Panc1 (cell line): ENCODE measurements at regions not wholly inside any gene's neighbourhood (a gene's known extent, or its start where the extent isn't known, plus 50 kb on each side); places are given as distances from the start of the nearest gene placed in this dataset.

Experiments
- ATAC-seq: fragments of 200-7000 bp; cut with Tn5 transposase; 2 replicates; pipeline ENCODE4 v1.9.1; 2020; ENCODE audit warnings: mild to moderate bottlenecking, moderate library complexity
- BruUV-seq: library from RNA; stranded (reverse); fragments of 400-500 nt; replicated peaks from 2 replicates; lab custom pipeline; 2021; lab: Mats Ljungman, UMichigan
- CTCF ChIA-PET: fragments of 300-600 bp; sonication (Branson Sonifier 250); formaldehyde crosslinking; loops from one replicate; lab custom pipeline; 2022; ENCODE audit warnings: antibody characterized with exemption; lab: Charles Lee
- POLR2A ChIA-PET: fragments of 300-600 bp; sonication (Branson Sonifier 250); formaldehyde crosslinking; loops from one replicate; lab custom pipeline; 2022; ENCODE audit warnings: antibody characterized with exemption; lab: Charles Lee
- DNase-seq: peaks from one replicate; pipeline ENCODE4 v3.0.0-alpha.2; 2010; ENCODE audit warnings: low read depth, low spot score
- H3K27ac ChIP-seq: 2 replicates; pipeline ENCODE4 v1.5.1; 2011; ENCODE audit warnings: mild to moderate bottlenecking, low read length, inconsistent platforms
- H3K27me3 ChIP-seq: fragments of 200-500 bp; sonication (Bioruptor generic); 2 replicates; pipeline ENCODE4 v1.6.0; 2014; ENCODE audit warnings: low read length, inconsistent platforms; ENCODE audit not compliant: control insufficient read depth, insufficient read depth
- H3K36me3 ChIP-seq: fragments of 200-500 bp; sonication (Bioruptor generic); 2 replicates; pipeline ENCODE4 v1.5.1; 2014; ENCODE audit warnings: inconsistent platforms, mild to moderate bottlenecking, low read length, moderate library complexity; ENCODE audit not compliant: control insufficient read depth, insufficient read depth
- H3K4me1 ChIP-seq: 2 replicates; pipeline ENCODE4 v1.5.1; 2011; ENCODE audit warnings: inconsistent platforms, mild to moderate bottlenecking, low read length, moderate library complexity; ENCODE audit not compliant: control insufficient read depth, insufficient read depth
- H3K4me3 ChIP-seq, 2 experiments: 2 replicates each; pipeline ENCODE4 v1.5.1; 2011 to 2012; ENCODE audit warnings: low read depth in 2 of 2, low read length in 2 of 2, mild to moderate bottlenecking in 2 of 2, inconsistent platforms in 1 of 2, moderate library complexity in 1 of 2
- H3K9me3 ChIP-seq: fragments of 200-500 bp; sonication (Bioruptor generic); 2 replicates; pipeline ENCODE4 v1.5.1; 2014; ENCODE audit warnings: low read depth, mild to moderate bottlenecking, inconsistent platforms, low read length, moderate library complexity; ENCODE audit not compliant: control insufficient read depth, insufficient read depth
- CTCF ChIP-seq: fragments of 450-650 bp; IDR thresholded peaks from 2 replicates; pipeline ENCODE4 v1.5.1; 2017; ENCODE audit warnings: mild to moderate bottlenecking
- POLR2AphosphoS5 ChIP-seq: IDR thresholded peaks from 2 replicates; pipeline ENCODE4 v1.6.1; 2012; ENCODE audit warnings: mild to moderate bottlenecking, low read depth, low read length, moderate library complexity
- REST ChIP-seq, 2 experiments: IDR thresholded peaks; 2 replicates each; pipeline ENCODE4 v1.6.1; 2011 to 2012; ENCODE audit warnings: low read depth in 2 of 2, control low read depth in 1 of 2, low read length in 1 of 2, mild to moderate bottlenecking in 1 of 2, moderate library complexity in 1 of 2; ENCODE audit not compliant: insufficient read depth in 1 of 2
- SIN3A ChIP-seq: IDR thresholded peaks from 2 replicates; pipeline ENCODE4 v1.6.1; 2012; ENCODE audit warnings: low read depth, mild to moderate bottlenecking, low read length, moderate library complexity, borderline replicate concordance; ENCODE audit not compliant: insufficient read depth
- TCF7L2 ChIP-seq: IDR thresholded peaks from 2 replicates; pipeline ENCODE4 v1.6.1; 2011; ENCODE audit warnings: mild to moderate bottlenecking, low read depth, low read length, inconsistent platforms
- in situ Hi-C: cut with HindIII; loops from 2 replicates; pipeline ENCODE4 v1.10.0; 2016; ENCODE audit warnings: low sequenced_read_pairs, low pct_unique_long_range_greater_than_20kb
- intact Hi-C: fragments of 100-400 bp; cut with micrococcal nuclease; formaldehyde crosslinking; loops from one replicate; pipeline ENCODE4 v1.10.0; 2022; ENCODE audit not compliant: unreplicated experiment

GRCh38 chr4:166635367-166635766, 598.9 kb downstream of the SPOCK3 start:
- Histone ChIP-seq H3K36me3 (no peaks in the 10 kb centered on the region), H3K4me3 (no peak overlapping the region), H3K9me3 (no peaks in the 10 kb centered on the region), H3K27me3 (no peaks in the 10 kb centered on the region), H3K4me1 (no peaks in the 10 kb centered on the region), H3K27ac (no peak overlapping the region)
- POLR2A ChIA-PET: no interaction called here
- CTCF ChIA-PET: no interaction called here
- intact Hi-C loops: no loop called here
- in situ Hi-C loops: no loop called here
- no peak for ATAC-seq
- DNase-seq: no peak
- BruUV-seq: no TSS peak
- no peak for TF ChIP-seq REST (IDR thresholded peaks at IDR 0.05; ENCODE audit: insufficient read depth in 1 of 2, low read depth in 2 of 2, low read length in 1 of 2)
- no peak for TF ChIP-seq SIN3A
- TF ChIP-seq TCF7L2: no peak
- no peak for TF ChIP-seq CTCF
- no peak for TF ChIP-seq POLR2AphosphoS5

- no peaks in the 10 kb centered on the region for H3K9me3 ChIP-seq
- no peak overlapping the region for H3K4me3 ChIP-seq
- intact Hi-C loops: no loop called here
- TF ChIP-seq TCF7L2 (no peak), REST (IDR thresholded peaks at IDR 0.05; ENCODE audit: insufficient read depth in 1 of 2, low read depth in 2 of 2, low read length in 1 of 2) (no peak), POLR2AphosphoS5 (no peak), CTCF (no peak), SIN3A (no peak)
- no peaks in the 10 kb centered on the region for H3K36me3 ChIP-seq
- no peak for DNase-seq
- no peaks in the 10 kb centered on the region for H3K4me1 ChIP-seq
- no peaks in the 10 kb centered on the region for H3K27me3 ChIP-seq
- in situ Hi-C loops: no loop called here
- H3K27ac ChIP-seq: no peak overlapping the region
- no TSS peak for BruUV-seq
- ChIA-PET CTCF (no interaction called here), POLR2A (no interaction called here)
- ATAC-seq: no peak
These were observed 596.5 kb downstream of the SPOCK3 start for GRCh38 chr4:166637816-166638215.
